ENCODE measurements at regions not wholly inside any gene's neighbourhood (a gene's known extent, or its start where the extent isn't known, plus 50 kb on each side); places are given as distances from the start of the nearest gene placed in this dataset.

GRCh38 chr7:12827920-12828319, 140.5 kb downstream of the ARL4A start:
- TF ChIP-seq, protein P1, sequence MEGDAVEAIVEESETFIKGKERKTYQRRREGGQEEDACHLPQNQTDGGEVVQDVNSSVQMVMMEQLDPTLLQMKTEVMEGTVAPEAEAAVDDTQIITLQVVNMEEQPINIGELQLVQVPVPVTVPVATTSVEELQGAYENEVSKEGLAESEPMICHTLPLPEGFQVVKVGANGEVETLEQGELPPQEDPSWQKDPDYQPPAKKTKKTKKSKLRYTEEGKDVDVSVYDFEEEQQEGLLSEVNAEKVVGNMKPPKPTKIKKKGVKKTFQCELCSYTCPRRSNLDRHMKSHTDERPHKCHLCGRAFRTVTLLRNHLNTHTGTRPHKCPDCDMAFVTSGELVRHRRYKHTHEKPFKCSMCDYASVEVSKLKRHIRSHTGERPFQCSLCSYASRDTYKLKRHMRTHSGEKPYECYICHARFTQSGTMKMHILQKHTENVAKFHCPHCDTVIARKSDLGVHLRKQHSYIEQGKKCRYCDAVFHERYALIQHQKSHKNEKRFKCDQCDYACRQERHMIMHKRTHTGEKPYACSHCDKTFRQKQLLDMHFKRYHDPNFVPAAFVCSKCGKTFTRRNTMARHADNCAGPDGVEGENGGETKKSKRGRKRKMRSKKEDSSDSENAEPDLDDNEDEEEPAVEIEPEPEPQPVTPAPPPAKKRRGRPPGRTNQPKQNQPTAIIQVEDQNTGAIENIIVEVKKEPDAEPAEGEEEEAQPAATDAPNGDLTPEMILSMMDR (IDR thresholded peaks at IDR 0.05): no peak

- TF ChIP-seq, protein P1 (IDR thresholded peaks at IDR 0.05): no peak
Observed at GRCh38 chr7:12831024-12831423, 143.6 kb downstream of the ARL4A start.

- TF ChIP-seq, protein P1 (IDR thresholded peaks at IDR 0.05): no peak
Observed at GRCh38 chr7:12833829-12834228, 146.4 kb downstream of the ARL4A start.

GRCh38 chr7:12834782-12835181, 147.3 kb downstream of the ARL4A start:
- TF ChIP-seq, protein P1 (IDR thresholded peaks at IDR 0.05): no peak

GRCh38 chr7:12839508-12840153, 152.2 kb downstream of the ARL4A start:
- TF ChIP-seq, protein P1 (IDR thresholded peaks at IDR 0.05): no peak

DNA sequence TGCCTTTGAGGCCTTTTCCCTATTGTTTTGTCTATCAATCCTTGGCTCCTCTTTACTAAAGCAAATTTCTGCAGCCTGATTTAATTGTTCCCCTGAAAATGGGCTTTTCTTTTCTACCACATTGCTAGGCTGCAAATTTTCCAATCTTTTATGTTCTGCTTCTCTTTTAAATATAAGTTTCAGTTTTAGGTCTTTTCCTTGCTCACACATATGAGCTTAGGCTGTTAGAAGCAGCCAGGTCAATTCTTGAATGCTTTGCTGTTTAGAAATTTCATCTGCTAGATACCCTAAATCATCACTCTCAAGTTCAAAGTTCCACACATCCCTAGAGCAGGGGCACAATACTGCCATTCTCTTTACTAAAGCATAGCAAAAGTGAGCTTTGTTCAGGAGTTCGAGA, 159.6 kb downstream of the ARL4A start:
- TF ChIP-seq, protein P1 (IDR thresholded peaks at IDR 0.05): no peak

DNA sequence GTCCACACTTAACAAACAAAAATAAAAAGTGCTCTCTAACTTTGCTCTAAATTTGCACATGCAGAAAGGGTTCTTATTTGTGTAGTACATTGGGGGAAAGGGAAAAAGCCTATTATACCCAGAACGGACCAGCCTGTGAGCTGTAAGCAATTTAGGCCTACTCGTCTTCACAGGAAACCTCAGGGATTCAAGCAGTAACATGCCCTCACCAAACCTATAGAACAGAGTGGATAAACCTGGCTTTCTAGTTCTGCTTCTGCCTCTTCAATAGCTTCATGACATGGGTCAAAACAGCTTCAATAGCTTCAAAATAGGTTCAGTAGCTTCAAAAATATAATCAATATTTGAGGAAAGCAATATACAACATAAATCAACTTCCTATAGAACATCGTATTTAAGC, 163.7 kb downstream of the ARL4A start:
- TF ChIP-seq, protein P1 (IDR thresholded peaks at IDR 0.05): no peak

- TF ChIP-seq, protein P1 (IDR thresholded peaks at IDR 0.05): no peak
Observed at GRCh38 chr7:12851841-12852240, 164.4 kb downstream of the ARL4A start.

All from LNCAP (cell line).